22Rv1 (cell line): ENCODE measurements at regions not wholly inside any gene's neighbourhood (a gene's known extent, or its start where the extent isn't known, plus 50 kb on each side); places are given as distances from the start of the nearest gene placed in this dataset.
A peak's percentile ranks its signal among the peaks of the same experiment; 100 is the strongest.
"Not testable (repeated sequence)": the region's sequence is repeated elsewhere in the genome, so short reads cannot be mapped to it uniquely, and the experiment has no call there.

Experiments used
- H3K27ac ChIP-seq: fragments of 450-650 bp; 2 replicates; pipeline ENCODE4 v1.5.1; 2017
- ZFX ChIP-seq: fragments of 450-650 bp; IDR thresholded peaks from 2 replicates; pipeline ENCODE4 v1.6.1; 2017; ENCODE audit warnings: antibody characterized with exemption, borderline replicate concordance
- TF ChIP-seq, protein P1 (sequence below): fragments of 450-650 bp; IDR thresholded peaks from 2 replicates; pipeline ENCODE4 v1.5.1; 2017; ENCODE audit warnings: mild to moderate bottlenecking

DNA sequence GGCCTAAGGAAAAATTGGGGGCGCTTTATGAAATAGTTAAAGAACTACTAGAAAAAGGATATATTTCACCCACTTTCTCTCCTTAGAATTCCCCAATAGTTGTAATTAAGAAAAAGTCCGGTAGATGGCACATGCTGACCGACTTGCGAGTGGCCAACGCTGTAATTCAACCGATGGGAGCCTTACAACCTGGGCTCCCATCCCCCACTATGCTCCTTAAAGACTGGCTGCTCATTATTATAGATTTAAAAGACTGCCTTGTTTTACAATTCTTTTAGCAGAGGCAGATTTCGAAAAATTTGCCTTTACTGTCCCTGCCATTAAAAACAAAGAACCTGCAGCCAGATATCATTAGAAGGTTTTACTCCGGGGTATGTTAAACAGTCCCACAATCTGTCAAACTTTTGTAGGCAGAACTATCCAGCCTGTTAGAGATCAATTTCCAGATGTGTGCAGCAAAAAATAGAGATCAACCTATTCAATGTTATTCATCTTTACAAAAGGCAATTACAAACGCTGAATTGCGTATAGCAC, 58.5 kb upstream of the PRSS16 start:
- TF ChIP-seq, protein P1, sequence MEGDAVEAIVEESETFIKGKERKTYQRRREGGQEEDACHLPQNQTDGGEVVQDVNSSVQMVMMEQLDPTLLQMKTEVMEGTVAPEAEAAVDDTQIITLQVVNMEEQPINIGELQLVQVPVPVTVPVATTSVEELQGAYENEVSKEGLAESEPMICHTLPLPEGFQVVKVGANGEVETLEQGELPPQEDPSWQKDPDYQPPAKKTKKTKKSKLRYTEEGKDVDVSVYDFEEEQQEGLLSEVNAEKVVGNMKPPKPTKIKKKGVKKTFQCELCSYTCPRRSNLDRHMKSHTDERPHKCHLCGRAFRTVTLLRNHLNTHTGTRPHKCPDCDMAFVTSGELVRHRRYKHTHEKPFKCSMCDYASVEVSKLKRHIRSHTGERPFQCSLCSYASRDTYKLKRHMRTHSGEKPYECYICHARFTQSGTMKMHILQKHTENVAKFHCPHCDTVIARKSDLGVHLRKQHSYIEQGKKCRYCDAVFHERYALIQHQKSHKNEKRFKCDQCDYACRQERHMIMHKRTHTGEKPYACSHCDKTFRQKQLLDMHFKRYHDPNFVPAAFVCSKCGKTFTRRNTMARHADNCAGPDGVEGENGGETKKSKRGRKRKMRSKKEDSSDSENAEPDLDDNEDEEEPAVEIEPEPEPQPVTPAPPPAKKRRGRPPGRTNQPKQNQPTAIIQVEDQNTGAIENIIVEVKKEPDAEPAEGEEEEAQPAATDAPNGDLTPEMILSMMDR = peak; percentile 89
- no peak for TF ChIP-seq ZFX
- H3K27ac ChIP-seq = peak overlapping the region; percentile 86

DNA sequence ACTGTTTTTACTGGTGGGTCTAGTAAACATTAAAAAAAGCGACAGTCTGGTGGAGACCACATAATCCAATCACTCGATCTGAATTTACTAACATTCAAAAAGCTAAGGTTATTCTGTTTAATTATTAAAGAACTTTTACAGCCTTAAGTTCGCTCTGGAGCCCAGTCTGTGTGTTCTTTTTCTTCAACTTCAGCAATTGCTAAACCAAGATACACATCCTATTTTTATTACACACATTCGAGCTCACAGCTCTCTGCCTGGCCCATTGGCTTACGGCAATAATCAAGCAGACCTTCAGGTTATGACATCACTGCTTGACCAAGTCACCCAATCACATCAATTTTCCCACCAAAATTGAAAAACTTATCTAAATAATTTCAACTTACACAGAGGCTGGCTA, 57.4 kb upstream of the PRSS16 start:
- no peak overlapping the region for H3K27ac ChIP-seq
- TF ChIP-seq, protein P1 = no peak
- no peak for TF ChIP-seq ZFX

DNA sequence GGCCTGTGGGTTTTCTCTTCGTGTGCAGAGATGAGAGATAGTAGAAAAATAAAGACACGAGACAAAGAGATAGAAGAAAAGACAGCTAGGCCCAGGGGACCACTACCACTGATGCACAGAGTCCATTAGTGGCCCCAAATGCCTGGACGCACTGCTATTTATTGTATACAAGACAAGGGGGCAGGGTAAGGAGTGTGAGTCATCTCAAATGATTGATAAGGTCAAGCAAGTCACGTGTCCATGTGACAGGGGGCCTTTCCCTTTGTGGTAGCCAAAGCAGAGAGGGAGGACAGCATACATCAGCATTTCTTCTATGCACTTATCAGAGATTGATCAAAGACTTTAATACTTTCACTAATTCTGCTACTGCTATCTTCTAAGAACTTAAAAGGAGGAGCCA, 53.0 kb upstream of the PRSS16 start:
- H3K27ac ChIP-seq = not testable (repeated sequence)

DNA sequence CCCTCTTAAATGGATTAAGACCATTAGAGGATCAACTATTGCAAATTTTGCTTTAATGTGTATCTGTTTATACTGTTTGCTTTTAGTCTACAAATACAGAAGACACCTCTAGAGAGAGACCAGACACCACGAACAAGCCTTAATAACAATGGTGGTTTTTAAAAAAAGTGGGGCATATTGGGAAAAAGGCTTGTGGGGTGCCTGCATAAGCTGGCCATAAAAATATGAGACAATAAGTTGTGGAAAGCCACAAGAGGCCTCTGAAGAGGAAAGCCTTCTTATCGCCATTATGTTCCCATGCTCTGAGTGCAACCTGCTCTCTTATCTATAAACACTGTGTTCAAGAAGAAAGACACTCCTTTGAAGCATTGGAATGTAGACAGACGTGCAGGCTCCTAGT, 52.0 kb upstream of the PRSS16 start:
- H3K27ac ChIP-seq = not testable (repeated sequence)
